GM19035 (cell line): ENCODE measurements at regions not wholly inside any gene's neighbourhood (a gene's known extent, or its start where the extent isn't known, plus 50 kb on each side); places are given as distances from the start of the nearest gene placed in this dataset.

ENCODE experiments used
- ATAC-seq: cut with Tn5 transposase; IDR thresholded peaks from one replicate; pipeline ENCODE4 v1.9.1; 2021; ENCODE audit not compliant: unreplicated experiment

DNA sequence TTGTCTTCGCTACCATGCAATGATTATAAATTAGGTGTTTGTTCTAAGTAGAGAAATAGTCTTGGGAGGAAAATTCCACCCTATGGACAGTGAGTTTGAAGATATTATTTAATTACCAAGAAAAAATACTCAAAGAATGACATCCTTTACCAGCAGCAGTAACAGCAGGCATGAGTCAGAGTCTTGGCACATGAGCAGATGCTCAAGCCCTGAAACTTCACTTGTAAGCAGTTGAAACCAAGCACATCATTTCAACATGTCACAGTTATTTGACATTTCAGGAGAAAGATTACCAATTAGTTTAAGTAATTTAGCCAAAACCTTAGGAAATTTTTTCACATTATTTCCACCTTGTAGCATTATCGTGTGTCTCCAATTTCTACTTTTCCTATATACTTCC, 99.2 kb downstream of the C12orf50 start:
- no peak for ATAC-seq

DNA sequence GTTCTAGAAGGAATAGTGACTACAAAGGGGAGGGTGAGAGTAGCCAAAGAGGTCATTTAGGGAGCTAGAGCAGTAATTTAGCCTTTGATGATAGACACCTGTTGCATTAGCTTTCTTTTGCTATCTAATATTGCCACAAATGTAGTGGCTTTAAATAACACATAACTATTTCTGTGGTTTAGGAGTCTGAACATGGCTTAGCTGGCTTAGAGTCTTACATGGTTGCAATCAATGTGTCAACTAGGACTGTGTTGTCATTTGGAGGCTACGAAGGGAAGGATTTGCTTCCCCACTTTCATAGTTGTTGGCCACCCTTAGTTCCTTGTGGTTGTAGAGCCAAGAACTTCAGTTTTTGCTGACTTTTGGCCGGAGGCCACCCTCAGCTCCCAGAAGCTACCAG, 99.9 kb downstream of the C12orf50 start:
- ATAC-seq: no peak

DNA sequence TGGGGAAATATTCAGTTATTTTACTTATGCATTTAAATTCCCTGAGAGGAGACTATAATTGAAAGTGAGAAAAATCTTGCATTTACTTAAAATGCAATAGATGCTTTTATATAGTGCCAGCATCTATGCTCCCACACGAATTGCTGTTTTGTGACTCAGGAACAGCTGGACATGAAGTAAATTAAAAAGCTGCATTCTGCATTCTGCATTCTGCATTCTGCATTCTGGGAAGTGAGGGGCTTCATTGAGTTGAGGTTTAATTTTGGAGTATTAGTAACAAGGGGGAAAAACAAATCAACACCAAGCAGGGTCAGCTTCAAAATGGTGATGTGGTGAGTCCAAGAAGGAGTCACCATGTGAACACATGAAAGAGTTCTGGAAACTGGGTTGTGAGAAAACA, 101.2 kb downstream of the C12orf50 start:
- no peak for ATAC-seq

DNA sequence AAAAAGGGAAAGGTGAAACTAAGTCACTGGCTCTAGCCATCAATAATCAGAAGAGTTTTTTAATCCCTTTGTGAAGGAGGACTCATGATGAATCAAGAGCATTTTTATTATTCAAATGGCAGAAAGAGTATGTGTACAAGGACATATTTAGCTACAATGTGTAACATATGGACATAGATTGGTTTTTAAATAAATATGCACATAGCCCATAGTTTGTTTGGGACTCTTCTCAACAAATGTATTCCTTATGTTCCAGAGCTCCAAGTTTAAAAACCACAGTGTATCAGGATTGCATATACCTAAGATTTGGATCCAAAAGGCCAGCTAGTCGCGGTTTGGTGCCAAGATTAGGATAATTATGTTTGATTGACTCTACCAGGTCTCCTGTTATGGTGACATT, 104.2 kb downstream of the C12orf50 start:
- no peak for ATAC-seq

DNA sequence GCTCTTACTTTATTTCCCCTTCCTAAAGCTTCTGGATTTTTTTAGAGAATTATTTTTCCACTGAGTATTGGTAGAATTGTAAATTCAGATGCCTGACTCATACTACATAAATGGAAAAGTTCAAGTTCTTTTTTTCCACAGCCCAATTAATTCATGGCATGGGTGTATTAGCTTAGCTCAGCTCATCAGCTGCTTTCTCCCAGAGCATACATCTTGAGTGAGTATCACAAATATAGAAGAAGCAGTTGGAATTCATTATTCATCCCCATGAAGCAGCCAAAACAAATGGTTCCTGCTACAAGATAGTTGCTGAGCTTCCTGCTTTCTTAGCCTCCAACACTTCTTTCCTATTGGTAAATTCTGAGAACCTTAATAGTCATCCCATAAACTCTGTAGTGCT, 105.1 kb downstream of the C12orf50 start:
- ATAC-seq: no peak

DNA sequence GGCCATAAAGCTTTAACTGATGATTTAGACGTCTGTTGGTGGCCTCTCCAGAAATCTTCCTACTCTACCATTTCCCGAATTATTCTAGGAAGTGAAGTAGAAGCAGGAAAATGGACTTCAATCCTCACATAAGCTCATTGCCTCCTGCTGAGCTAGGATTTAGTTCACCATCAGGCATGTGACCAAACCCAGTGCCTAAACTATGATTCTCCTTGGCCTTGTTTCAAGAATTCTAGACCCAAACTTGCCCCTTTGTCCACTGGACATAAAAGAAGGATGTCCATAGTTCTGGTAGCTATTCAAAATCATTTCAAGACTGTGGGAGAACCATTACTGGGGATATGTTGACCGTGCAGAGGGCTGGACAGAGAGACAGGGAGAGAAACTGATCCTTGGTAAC, 105.8 kb downstream of the C12orf50 start:
- ATAC-seq: no peak

DNA sequence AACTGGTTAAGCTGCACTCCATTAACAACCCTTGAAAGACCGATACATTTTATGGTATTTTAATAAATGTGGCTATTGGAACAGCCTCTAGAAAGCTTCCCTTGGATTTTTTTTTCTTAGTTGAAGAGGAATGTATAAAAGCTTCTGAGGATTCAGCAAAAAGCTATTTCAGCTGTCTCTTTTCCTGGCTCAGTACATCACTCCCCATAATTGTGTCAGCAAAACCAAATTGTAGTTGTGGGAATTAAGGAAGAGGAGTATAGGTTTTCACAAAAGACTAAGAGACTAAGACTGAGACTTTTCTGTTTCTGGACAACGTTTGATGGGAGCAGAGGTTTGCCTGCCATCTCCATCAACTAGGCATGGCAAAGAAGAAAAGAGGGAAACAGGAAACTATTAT, 106.5 kb downstream of the C12orf50 start:
- ATAC-seq: no peak

DNA sequence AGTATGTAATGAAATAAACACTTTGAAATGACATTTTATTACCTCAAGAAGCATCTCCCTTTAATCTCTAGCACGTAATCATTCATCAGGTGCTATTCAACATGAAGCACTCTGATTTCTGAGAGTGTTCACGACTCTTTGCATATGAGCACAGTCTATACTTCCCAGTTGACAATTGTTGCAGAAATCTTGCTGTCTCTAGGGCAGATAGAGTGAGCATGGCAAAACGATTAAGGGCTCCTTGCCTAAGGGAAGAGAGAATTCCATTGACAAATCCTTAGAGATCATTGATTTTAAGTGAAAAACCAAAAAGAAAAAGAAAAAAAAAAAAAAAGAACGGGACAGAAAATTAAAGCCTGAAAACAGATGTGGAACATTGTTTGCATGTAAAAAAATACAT, 107.6 kb downstream of the C12orf50 start:
- ATAC-seq: no peak

DNA sequence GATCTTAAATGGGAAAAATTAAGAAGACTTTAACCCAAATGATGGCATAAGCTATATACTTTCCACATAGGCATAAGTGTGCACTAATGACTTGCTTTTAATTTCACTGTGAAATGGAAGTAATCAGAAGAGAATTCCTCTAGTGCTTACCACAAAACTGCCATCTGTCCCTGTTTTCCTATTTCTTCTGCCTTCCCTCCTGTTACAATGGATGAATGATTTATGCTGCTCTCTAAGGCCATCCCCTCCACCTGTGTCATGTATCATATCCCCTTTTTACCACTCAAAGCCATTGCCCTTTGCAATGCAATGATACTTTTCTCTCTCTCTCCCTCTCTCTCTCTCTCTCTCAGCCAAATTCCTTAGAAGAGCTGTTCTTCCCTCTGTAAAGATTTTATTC, 109.1 kb downstream of the C12orf50 start:
- ATAC-seq: no peak

DNA sequence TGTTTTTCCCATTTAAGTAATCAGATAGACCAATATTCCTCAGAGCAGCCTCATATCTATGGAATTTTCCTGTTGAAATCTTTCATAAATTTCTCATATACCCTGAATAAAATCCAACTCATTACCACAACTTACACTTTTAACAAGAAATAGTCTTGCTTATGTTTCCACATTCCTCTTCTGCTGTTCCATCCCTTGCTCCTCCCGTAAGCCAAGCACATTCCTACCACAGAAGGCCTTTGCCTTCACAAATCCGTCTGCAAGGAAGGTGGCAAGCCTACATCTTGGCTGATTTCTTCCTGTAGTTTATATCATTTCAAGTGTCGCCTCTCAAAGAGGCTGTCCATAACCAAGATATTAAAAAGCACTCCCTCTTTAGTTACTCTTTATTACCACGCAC, 127.7 kb downstream of the C12orf50 start:
- ATAC-seq: no peak

DNA sequence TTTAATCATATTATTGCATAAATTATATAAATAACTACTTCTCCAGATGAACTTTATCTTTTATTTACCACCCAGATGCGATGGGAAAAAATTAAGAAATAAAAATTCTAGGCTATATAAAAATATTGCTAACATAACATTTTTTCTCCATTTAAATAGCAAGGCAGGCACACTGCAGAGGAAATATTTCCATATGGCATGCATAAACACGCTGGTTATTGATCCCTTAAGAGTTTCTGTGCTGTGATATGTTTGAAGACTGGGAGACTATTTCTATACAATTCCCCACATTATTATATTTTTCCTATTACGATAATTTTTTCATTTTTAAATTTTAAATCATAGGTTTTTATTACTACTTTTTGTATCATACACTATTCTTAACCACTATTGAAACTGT, 131.5 kb downstream of the C12orf50 start:
- ATAC-seq: no peak

DNA sequence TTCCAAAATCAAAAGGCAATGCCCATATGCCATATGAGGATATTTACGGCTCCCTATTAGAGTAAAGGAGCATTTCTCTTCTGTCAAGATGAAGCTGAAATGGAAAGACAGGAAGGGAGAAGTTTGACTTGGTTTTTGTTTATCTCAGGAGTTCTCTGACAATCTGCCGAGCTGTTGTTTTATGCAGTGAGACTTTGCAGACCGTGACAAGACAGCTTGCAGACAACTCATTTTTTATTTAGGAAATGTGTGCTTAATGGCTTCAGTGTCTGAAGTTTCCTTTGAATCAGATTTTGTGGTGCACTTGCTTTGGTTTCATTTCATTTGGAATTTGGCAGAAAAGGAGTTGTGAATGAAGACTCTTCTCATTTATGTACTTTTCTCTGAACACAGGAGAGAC, 145.4 kb downstream of the C12orf50 start:
- ATAC-seq: no peak

DNA sequence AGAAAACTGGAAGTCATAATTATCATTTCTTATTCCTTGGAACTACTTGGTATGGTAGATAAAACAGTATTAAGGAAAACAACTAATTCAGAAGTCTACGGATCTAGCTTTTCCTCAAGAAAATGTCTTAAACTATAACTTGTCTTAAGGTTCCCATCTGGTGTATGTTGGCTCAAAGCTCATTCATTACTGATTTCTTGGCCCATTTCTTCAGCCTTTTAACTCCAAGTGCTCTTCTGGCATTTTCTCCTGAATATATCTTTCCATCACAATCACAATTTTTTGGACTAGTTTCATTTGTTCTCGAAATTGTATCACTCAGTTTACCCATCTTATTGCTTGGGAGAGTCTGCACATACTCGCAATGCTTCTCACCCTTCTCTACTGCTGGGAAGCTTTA, 150.1 kb downstream of the C12orf50 start:
- ATAC-seq: no peak

DNA sequence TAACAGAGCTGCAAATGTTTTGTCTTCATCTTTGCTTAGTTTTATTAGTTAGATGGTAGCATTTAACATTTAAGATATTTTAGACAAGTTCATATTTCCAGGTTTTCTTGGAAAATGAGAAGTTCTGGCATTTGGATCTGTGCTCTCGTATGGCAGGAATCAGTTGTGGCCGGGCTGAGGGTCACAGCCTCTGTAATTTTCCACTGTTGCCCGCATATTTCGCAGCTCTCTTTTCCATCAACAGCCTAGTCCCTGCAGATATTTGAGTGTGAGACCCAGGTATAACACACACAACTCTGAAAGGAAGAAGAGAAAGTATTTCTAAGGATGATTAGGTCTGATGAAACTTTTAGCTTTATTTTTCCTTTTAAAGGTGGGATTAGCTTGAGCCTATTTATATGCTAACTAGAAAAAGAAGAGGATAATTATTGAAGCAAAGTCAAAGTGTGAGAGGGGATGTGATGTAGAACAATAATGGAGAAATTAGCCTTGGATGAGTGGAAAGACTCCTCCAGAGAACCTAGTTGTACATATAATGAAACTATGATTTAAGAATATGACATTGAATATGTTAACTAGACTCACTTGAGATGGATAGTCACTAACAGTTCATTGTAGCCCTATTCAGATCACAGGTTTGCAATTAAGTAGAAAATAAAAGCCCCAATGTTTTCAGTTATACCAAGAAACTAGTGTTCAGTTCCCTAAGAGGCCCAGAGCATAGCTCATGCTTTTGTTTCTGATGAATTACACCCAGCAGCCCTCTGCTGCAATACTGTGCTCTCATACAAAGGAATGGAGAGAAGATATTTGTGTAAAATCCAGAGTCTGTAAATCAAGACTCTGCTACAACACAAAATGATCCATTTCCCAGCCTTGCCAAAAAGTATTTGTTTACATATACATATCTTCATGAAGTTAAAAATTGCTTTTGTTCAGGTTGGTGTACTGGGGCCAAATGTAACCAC, 158.4 kb downstream of the C12orf50 start:
- ATAC-seq: no peak

DNA sequence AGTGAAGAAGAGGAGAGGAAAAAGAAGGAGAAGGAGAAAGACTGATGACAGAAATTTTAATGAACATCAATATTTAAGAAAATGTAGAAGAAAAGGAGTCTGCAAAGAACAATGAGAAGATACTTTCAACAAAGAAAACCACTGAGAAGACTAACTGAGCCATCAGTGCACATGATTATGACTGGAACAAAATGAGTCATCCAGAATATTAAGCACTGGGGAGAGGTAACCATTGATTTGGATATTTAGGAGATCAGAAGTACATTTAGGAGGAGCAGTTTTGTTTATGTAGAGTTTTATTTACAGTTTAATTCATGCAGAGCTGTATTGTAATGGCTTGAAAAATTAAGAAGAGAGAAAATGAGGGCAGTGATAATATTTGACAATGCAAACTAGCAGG, 159.1 kb downstream of the C12orf50 start:
- ATAC-seq: no peak

DNA sequence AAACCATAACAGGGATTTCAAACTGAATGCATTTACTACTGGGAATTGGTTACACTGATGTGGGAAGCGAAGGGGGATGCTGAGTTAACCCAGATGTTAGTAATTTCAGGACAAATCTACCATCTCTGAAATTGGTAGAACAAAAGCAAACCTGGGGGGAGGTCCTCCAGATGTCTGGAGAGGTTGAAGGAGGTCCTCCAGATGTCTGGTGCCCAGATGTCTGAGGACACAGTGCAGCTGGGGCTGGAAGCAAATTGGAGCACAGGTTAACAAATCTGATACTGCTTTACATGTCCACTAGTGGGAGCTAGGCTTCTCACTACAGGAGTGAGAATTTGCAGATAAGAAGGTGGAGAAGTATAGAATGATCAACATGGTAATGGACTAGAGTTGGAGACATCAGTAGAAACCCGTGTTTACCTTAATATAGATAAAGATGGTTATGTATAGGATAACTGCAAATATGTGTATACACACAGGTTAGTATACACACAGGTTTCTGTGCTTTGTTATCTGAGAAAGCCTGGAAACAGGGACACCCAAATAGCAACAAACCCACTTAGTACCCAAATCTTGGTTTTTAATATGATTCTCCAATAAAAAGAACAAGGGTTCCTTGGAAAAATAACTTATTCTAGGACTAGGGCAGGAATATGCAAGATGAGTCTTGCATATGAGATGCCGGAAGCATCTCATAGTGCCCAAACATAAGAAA, 162.5 kb downstream of the C12orf50 start:
- ATAC-seq: peak; percentile 60

DNA sequence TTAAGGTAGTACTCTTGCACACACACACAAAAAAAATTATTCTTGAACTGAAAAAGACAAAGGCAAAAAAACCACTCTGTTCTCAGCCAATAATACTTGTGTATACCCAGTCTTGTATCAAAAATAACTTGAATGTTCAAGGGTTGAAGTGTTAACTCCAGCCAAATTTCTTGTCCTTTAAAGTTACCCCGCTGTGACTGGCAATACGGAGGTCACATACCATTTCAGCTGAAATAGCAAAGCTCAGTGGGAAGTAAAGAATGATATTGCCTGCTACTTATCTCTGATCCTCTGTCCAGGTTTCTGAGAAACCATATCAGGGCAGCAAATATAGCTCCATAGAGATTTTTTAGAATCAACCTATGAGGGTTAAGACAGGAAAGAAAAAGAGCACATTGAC, 167.4 kb downstream of the C12orf50 start:
- ATAC-seq: no peak

DNA sequence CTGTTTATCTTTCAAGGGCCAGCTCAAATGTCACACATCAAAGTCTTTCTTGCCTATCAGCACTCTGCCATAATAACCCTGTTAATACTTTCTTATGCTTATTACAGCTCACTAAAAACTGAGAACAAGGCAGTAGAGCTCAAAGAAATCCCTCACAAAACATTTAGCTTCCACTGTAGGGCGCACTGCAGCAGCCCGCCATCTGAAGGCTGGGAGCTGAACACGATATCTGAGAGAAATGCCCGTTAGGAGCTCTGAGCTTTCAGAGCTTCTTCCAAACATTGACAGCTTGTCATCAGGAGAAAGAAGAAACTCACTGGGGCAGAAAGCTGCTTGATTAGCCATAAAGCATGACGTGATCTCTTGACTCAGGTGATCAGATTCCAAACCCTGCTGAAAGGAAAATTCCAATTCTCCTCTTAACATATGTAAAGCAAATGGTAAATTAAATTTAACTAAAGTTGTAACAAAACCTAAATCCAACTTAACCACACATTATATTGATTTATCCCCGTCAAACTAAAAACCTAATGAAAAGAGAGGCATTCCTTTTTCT, 175.7 kb downstream of the C12orf50 start:
- ATAC-seq: no peak

DNA sequence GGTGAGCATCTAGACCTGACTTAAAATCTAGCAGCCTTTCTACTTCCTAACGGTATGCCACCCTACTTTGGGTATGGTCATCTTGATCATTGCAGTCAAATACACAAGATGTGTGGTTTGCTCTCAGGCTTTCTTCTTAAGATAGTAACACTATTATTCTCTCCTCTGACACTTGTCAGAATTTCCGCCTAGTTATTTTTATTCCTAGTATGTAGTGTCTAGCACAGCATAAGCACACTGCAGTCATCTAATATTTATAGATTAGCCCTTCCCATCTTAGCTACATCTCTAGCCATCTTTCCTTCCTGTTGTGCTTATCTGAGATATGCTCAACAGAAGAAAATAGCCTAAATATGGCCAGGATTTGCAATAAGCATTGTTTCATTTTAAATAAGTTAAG, 180.1 kb downstream of the C12orf50 start:
- ATAC-seq: no peak

DNA sequence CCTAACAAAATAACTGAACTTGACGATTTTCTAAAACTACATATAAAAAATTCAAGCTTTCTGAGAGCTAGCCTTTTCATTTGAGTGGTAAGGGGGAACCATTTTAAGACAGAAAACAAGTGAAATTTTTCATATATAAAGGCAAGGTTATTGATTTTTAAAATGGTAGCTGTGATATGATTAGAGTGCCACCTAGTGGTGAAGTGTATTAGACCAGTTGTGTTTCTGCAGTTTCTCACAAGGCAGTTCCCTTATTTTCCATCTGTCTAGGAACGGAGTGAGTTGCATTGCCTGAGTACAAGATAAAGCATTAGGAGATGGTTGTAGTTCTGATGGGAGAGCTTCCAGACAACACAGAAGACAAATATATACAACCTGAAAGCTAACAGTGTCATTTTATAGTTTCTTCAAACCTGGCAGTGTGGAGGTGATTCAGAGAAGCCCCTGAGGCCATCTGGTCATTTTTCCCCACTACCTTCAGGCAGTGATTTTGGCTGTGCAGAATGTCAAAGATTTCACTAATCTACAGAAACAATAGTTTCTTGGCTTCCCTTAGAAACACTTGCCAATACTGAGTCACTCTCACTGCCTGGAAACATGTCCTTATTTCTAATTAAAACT, 180.8 kb downstream of the C12orf50 start:
- ATAC-seq: peak; percentile 79

DNA sequence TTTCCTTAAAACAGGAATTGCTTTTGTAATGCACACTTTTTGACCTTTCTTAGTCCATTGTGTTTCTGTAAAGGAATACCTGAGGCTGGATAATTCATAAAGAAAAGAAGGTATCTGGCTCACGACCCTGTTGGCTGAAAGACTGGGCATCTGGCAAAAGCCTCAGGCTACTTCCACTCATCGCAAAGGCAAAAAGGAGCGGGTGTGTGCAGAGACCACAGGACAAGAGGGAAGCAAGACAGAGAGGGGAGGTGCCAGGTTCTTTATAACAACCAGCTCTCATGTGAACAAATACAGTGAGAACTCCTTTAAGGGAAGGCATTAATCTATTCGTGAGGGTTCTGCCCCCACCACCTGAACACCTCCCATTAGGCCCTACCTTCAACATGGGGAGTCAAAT, 182.1 kb downstream of the C12orf50 start:
- no peak for ATAC-seq

DNA sequence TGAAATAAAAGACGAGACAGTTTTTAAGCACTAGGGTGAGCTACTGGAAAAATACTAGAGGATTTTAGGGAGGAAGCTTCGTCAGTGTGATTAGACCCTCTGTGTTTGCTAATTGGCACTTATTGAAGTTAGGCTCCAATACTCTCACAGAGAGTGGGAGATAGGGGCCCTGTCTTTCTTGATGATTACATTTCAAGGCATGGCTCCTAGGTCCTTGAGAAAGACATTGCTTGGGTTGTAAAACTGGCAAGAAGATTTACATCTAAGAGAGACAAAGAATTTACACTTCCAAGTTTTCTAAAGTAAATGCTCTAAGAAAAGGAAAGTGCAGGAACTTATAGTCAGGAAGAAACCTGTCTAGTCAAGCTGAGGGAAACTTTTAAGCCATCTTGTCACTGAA, 183.2 kb downstream of the C12orf50 start:
- ATAC-seq: no peak
